DMS114 treated with DMSO at 0.1 percent for 48 hours (cell line): ENCODE measurements at regions not wholly inside any gene's neighbourhood (a gene's known extent, or its start where the extent isn't known, plus 50 kb on each side); places are given as distances from the start of the nearest gene placed in this dataset.
"Not testable (repeated sequence)": the region's sequence is repeated elsewhere in the genome, so short reads cannot be mapped to it uniquely, and the experiment has no call there.

Source experiments
- DNase-seq: peaks from one replicate; lab custom pipeline; 2025; ENCODE audit not compliant: unreplicated experiment; lab: John Stamatoyannopoulos, UW

DNA sequence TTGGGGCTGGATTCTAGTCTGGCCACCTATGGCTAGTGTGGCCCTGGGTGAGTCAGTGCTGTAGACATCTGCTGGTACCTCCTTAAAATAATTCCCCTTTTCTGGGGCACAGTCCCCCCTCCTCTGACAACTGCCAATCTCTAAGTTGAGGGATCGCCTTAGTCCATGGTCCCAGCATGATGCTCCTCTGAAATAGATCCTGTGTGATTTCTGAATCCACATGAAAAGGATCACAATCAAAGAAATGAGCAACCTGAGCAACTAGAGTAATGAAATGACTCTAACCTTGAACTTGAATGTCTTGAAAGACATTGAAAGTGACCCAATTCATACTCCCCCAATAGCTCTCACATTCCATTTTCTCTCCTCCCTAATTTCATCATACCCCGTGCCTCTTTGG is 332.5 kb downstream of the VRK1 start:
- no peak for DNase-seq

DNA sequence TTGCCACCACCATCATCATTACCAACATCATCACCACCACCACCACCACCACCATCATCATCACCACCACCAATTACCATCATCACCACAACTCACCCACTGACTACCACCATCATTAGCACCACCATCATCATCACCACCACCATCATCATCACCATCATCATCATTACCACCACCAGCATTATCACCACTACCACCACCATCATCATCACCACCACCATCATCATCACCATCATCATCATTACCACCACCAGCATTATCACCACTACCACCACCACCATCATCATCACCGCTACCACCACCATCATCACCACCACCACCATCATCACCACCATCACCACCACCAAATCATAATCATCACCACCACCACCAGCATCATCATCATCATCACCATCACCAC is 338.7 kb downstream of the VRK1 start:
- DNase-seq, result not testable (repeated sequence)

DNA sequence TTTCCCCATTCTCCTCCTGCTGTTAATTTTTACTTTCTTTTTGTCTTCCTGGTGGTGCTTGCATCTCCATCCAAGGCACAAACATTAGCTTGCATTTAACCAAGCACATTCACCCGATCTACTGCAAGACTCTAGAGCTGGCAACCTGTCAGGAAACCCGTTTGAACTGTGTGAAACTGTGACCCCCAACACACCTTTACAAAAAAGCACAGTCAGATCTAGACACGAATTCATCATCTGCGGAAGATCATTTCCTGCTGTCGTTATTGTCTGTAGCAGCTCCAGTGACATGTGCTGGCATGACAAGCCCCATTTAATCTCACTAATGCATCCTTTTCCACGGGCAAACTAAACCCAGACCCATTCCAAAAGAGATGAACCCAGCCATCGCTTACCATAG is 340.5 kb downstream of the VRK1 start:
- DNase-seq, result no peak

DNA sequence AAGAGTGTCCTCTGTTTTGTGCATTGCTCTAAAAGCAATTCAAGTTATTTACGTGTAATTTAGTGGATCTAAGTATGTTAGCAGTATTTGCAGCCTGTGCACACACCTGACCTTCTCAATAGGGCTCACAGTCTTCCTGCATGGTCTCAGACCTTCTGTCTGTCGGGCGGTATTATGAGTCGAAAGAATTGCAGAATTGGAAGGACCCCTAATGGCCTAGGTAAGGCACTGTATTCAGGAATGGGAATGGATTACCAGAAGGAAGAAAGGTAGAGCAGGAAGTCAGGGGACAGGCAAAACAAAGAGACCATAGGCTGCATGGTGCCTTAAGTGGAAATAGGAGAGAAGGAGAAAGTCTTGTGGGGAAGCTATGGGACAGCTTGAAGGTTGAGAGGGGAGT is 341.6 kb downstream of the VRK1 start:
- DNase-seq, result no peak

DNA sequence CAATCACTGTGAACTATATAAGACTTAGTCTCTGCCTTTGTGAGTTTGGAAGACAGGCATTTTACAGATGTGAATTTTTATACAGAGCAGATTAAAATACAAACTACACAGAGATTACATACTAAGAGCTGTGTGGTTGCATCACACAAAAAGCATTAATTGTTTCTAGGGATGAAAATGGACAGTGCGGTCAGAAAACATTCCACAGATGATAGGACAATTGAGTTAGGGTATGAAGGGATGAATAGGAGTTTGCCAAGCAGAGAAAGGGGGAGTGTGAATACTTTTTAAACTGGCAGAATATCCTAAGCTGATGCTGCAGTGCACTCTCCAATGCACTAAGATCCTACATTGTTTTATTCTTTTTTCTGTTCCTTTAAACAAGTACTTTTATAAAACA is 345.8 kb downstream of the VRK1 start:
- DNase-seq, result no peak

DNA sequence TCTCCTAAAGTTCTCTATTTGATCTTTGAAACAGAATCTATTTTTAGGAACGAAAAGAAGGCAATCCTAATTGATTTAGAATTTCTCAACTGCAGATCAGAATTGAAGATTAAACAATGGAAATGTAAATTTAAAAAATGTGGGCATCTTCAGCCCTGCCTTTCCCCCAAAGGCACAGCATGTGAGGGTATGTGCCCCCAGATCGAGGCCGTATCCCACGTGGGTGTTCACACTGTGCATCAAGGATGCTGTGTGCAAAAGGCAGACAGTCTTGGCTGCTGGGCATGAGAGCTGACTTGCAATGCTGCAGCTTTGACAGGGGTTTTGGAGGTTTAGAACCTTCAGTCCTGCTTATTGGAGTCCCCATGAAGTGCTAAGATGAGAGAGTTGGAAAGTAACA is 346.3 kb downstream of the VRK1 start:
- DNase-seq, result no peak

DNA sequence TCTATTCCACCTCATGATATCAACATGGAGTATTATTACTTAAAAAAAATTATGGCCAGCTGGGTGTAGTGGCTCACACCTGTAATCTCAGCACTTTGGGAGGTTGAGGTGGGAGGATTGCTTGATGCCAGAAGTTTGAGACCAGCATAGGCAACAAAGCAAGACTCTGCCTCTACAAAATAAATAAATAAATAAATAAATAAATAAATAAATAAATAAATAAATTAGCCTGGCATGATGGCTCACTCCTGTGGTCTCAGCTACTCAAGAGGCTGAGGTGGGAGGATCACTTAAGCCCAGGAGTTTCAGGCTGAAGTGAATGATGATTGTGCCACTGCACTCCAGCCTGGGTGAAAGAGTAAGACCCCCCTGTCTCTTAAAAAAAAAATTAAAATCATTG is 350.8 kb downstream of the VRK1 start:
- DNase-seq, result not testable (repeated sequence)

DNA sequence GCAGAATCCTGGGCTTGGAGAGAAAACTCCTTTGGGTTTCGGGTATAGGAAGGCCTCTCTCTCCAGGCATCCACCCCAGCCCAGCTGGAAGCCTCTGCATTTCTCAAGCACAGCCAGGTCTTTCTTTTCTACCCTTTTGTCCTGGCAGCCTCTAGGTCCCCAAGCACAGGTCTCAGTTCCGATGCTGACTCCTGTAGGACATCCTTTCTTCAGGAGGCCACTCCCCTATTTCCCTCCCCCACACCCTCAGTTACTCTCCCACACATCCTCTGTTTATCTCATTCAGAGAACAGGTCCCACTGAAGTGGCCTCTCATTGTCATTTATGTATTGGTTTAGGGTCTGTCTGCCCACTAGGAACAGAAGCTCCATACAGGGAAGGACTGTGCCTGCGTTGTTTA is 352.6 kb downstream of the VRK1 start:
- no peak for DNase-seq

- DNase-seq, result no peak
These were observed 356.3 kb downstream of the VRK1 start for GRCh38 chr14:97153527-97153926.

GRCh38 chr14:97155320-97155719 is 358.1 kb downstream of the VRK1 start:
- DNase-seq, result no peak

- no peak for DNase-seq
These were observed 358.6 kb downstream of the VRK1 start for GRCh38 chr14:97155814-97156213.

GRCh38 chr14:97156705-97157104 is 359.5 kb downstream of the VRK1 start:
- DNase-seq, result no peak

DNA sequence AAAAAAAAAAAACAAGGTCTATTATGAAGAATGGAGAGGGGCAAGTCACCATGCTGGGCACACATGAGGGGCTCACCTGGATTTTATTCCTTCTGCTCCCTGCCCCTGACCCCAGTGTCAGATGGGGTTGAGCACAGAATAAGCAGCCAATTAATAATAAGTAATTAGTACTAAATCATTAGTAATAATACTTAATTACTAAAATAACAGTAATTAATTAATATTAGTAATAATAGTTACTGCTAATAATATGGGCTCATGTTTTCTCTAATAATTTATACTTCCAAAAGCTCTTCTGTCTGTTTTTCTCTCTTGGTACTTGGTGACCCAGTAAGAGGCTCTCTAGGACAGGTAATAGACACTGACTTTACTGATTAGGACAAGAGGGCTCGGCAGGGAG is 360.9 kb downstream of the VRK1 start:
- DNase-seq, result no peak

GRCh38 chr14:97159124-97159523 is 361.9 kb downstream of the VRK1 start:
- no peak for DNase-seq

DNA sequence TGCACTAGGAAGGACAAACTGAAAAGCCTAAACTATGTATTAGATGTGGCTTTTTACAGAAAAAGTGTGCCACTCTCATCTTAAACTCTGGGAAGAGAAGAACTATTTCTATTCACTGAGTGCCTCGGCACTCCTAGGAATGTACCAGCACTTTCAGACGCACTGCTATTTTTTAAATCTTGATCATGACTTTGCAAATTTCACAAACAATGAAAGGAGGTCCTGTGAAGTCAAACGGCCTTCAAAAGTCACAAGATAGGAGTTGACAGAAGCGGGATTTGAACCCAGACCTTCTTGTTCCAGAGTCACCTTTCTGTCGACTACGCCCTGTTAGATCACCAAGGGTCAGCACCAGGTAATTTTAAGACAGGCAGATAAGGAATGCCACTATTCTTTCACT is 365.4 kb downstream of the VRK1 start:
- DNase-seq, result no peak

- DNase-seq, result no peak
These were observed 366.8 kb downstream of the VRK1 start for GRCh38 chr14:97164021-97164420.

- no peak for DNase-seq
These were observed 369.3 kb downstream of the VRK1 start for GRCh38 chr14:97166497-97166896.

DNA sequence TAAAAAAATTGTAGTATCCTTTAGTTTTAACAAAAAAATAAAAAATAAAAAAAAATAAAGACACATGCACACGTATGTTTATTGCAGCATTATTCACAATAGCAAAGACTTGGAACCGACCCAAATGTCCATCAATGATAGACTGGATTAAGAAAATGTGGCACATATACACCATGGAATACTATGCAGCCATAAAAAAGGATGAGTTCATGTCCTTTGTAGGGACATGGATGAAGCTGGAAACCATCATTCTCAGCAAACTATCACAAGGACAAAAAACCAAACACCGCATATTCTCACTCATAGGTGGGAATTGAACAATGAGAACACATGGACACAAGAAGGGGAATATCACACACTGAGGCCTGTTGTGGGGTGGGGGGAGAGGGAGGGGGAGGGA is 370.4 kb downstream of the VRK1 start:
- not testable (repeated sequence) for DNase-seq

DNA sequence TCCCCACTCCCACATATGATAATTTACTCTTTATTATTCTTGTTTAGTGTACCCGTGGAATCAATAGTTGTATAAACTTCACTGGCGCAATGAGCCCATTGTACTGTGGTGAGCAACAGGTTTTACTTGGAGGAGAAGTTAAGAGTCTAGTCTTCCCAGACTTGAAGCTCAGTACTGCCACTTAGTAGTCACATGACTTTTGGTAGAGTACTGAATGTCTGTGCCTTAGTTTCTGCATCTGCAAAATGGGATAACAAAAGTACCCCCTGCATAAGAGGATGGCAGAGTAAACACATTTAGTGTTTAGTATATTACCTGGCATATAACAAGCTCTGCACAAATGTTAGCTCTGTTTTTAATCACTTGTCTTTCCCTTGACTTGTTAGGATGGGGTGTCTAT is 375.5 kb downstream of the VRK1 start:
- no peak for DNase-seq

DNA sequence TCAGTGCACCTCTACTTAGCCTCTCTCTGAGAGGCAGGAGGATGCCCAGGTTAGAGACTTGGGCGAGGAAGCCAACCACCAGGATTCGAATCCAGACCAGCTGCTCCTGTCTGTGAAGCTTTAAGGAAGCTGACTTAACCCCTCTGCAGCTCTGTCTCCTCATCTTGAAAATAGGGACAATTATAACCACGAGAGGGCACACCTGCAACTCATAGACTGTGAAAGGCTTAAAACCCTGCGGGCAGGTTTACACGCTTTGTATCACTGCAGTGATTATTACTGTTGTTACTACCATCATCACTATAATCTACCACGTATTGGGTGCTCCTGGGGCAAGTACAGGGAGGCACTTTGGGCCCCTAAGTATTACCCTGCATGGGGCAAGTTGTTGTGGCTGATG is 379.8 kb downstream of the VRK1 start:
- DNase-seq, result no peak

DNA sequence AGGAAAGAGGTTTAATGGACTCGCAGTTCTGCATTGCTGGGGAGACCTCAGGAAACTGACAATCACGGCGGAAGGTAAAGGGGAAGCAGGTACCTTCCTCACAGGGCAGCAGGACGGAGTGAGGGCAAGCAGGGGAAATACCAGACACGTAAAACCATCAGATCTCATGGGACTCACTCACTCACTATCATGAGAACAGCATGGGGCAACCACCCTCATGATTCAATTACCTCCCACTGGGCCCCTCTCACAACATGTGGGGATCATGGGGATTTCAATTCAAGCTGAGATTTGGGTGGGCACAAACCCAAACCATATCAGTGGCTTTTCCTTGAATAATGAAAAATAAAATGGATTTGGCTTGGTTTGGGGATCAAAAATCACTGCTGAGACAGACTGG is 380.5 kb downstream of the VRK1 start:
- DNase-seq, result no peak

- DNase-seq, result no peak
These were observed 381.6 kb downstream of the VRK1 start for GRCh38 chr14:97178781-97179180.

DNA sequence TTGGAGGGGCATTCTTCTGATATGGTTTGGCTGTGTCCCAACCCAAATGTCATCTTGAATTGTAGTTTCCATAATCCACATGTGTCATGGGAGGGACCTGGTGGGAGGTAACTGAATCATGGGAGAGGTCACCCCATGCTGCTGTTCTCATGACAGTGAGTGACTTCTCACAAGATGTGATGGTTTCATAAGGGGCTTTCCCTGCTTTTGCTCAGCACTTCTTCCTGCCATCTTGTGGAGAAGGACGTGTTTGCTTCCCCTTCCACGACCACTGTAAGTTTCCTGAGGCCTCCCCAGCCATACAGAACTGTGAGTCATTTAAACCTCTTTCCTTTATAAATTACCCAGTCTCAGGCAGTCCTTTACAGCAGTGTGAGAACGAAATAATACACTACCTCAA is 382.4 kb downstream of the VRK1 start:
- no peak for DNase-seq
